HG03378 (cell line): ENCODE measurements at regions not wholly inside any gene's neighbourhood (a gene's known extent, or its start where the extent isn't known, plus 50 kb on each side); places are given as distances from the start of the nearest gene placed in this dataset.
"Not testable (repeated sequence)": the region's sequence is repeated elsewhere in the genome, so short reads cannot be mapped to it uniquely, and the experiment has no call there.

ENCODE experiments used
- ATAC-seq: cut with Tn5 transposase; IDR thresholded peaks from one replicate; pipeline ENCODE4 v1.9.1; 2021; ENCODE audit warnings: mild to moderate bottlenecking, moderate library complexity; ENCODE audit not compliant: unreplicated experiment

GRCh38 chr1:229002451-229002960 is 267.2 kb downstream of the RHOU start:
- ATAC-seq: no peak

- ATAC-seq: no peak
Observed at GRCh38 chr1:229003233-229004031, 267.5 kb upstream of the RAB4A start.

- ATAC-seq: no peak
Observed at GRCh38 chr1:229004066-229004833, 266.7 kb upstream of the RAB4A start.

GRCh38 chr1:229005097-229005496 is 265.8 kb upstream of the RAB4A start:
- ATAC-seq: no peak

GRCh38 chr1:229005556-229005955 is 265.4 kb upstream of the RAB4A start:
- no peak for ATAC-seq

- no peak for ATAC-seq
Observed at GRCh38 chr1:229006121-229006870, 264.6 kb upstream of the RAB4A start.

- ATAC-seq: no peak
Observed at GRCh38 chr1:229007167-229007566, 263.7 kb upstream of the RAB4A start.

GRCh38 chr1:229007701-229008100 is 263.2 kb upstream of the RAB4A start:
- no peak for ATAC-seq

GRCh38 chr1:229008347-229008746 is 262.6 kb upstream of the RAB4A start:
- not testable (repeated sequence) for ATAC-seq

- ATAC-seq: no peak
Observed at GRCh38 chr1:229011022-229011421, 259.9 kb upstream of the RAB4A start.

GRCh38 chr1:229012823-229013222 is 258.1 kb upstream of the RAB4A start:
- ATAC-seq: no peak

- no peak for ATAC-seq
Observed at GRCh38 chr1:229013981-229014380, 256.9 kb upstream of the RAB4A start.

GRCh38 chr1:229015806-229016205 is 255.1 kb upstream of the RAB4A start:
- ATAC-seq: no peak

GRCh38 chr1:229017091-229017490 is 253.8 kb upstream of the RAB4A start:
- ATAC-seq: no peak

- ATAC-seq: no peak
Observed at GRCh38 chr1:229018674-229019295, 252.1 kb upstream of the RAB4A start.

- no peak for ATAC-seq
Observed at GRCh38 chr1:229019663-229020271, 251.1 kb upstream of the RAB4A start.

GRCh38 chr1:229021034-229021433 is 249.9 kb upstream of the RAB4A start:
- not testable (repeated sequence) for ATAC-seq

- no peak for ATAC-seq
Observed at GRCh38 chr1:229022595-229023333, 248.1 kb upstream of the RAB4A start.

- ATAC-seq: no peak
Observed at GRCh38 chr1:229023651-229024300, 247.1 kb upstream of the RAB4A start.
